ENCODE measurements at regions not wholly inside any gene's neighbourhood (a gene's known extent, or its start where the extent isn't known, plus 50 kb on each side); places are given as distances from the start of the nearest gene placed in this dataset.

- H3K9me3 ChIP-seq (ENCODE audit: low read length): no peaks in the 10 kb centered on the region
- no peak overlapping the region for H3K9ac ChIP-seq (ENCODE audit: low read length)
- no peaks in the 10 kb centered on the region for H3F3A ChIP-seq (ENCODE audit: insufficient read depth, low read length)
- H2AFZ ChIP-seq (ENCODE audit: low read length): no peak overlapping the region
- TF ChIP-seq EZH2 (IDR thresholded peaks at IDR 0.05; ENCODE audit: borderline replicate concordance, low read length): no peak
- TF ChIP-seq CTCF (IDR thresholded peaks at IDR 0.05; ENCODE audit: low read length): no peak
- no peak overlapping the region for H3K4me3 ChIP-seq (ENCODE audit: low read depth, low read length, poor library complexity, severe bottlenecking)
- H3K36me3 ChIP-seq (ENCODE audit: insufficient read depth, low read length): no peaks in the 10 kb centered on the region
- H3K27ac ChIP-seq (ENCODE audit: low read depth, low read length, poor library complexity, severe bottlenecking): no peak overlapping the region
- H3K27me3 ChIP-seq (ENCODE audit: insufficient read depth, low read length): no peaks in the 10 kb centered on the region
- no peak overlapping the region for H3K4me2 ChIP-seq (ENCODE audit: low read length)
- no peaks in the 10 kb centered on the region for H3K79me2 ChIP-seq (ENCODE audit: insufficient read depth, low read length)
- no peaks in the 10 kb centered on the region for H4K20me1 ChIP-seq (ENCODE audit: insufficient read depth, low read length)
- no peaks in the 10 kb centered on the region for H3K9me2 ChIP-seq (ENCODE audit: low read depth, low read length)
- no peaks in the 10 kb centered on the region for H3K4me1 ChIP-seq (ENCODE audit: insufficient read depth, low read length, severe bottlenecking)
Observed at GRCh38 chr7:54355842-54356241, 186.3 kb upstream of the VSTM2A start.

GRCh38 chr7:54360075-54360840 lies 181.9 kb upstream of the VSTM2A start:
- no peaks in the 10 kb centered on the region for H3K36me3 ChIP-seq (ENCODE audit: insufficient read depth, low read length)
- H3K4me3 ChIP-seq (ENCODE audit: low read depth, low read length, poor library complexity, severe bottlenecking): no peak overlapping the region
- H3F3A ChIP-seq (ENCODE audit: insufficient read depth, low read length): no peaks in the 10 kb centered on the region
- H3K9ac ChIP-seq (ENCODE audit: low read length): no peak overlapping the region
- H3K4me1 ChIP-seq (ENCODE audit: insufficient read depth, low read length, severe bottlenecking): no peaks in the 10 kb centered on the region
- no peak overlapping the region for H2AFZ ChIP-seq (ENCODE audit: low read length)
- no peaks in the 10 kb centered on the region for H3K9me3 ChIP-seq (ENCODE audit: low read length)
- TF ChIP-seq CTCF (IDR thresholded peaks at IDR 0.05; ENCODE audit: low read length): no peak
- TF ChIP-seq EZH2 (IDR thresholded peaks at IDR 0.05; ENCODE audit: borderline replicate concordance, low read length): no peak
- no peaks in the 10 kb centered on the region for H3K9me2 ChIP-seq (ENCODE audit: low read depth, low read length)
- no peak overlapping the region for H3K4me2 ChIP-seq (ENCODE audit: low read length)
- H3K79me2 ChIP-seq (ENCODE audit: insufficient read depth, low read length): no peaks in the 10 kb centered on the region
- H4K20me1 ChIP-seq (ENCODE audit: insufficient read depth, low read length): no peaks in the 10 kb centered on the region
- no peak overlapping the region for H3K27ac ChIP-seq (ENCODE audit: low read depth, low read length, poor library complexity, severe bottlenecking)
- no peaks in the 10 kb centered on the region for H3K27me3 ChIP-seq (ENCODE audit: insufficient read depth, low read length)

GRCh38 chr7:54390565-54390964 lies 151.6 kb upstream of the VSTM2A start:
- Histone ChIP-seq H3K4me3 (ENCODE audit: low read depth, low read length, poor library complexity, severe bottlenecking) (no peak overlapping the region), H3K27me3 (ENCODE audit: insufficient read depth, low read length) (no peaks in the 10 kb centered on the region), H3K9ac (ENCODE audit: low read length) (no peak overlapping the region), H3K36me3 (ENCODE audit: insufficient read depth, low read length) (no peaks in the 10 kb centered on the region), H3K4me2 (ENCODE audit: low read length) (no peak overlapping the region), H3K9me3 (ENCODE audit: low read length) (no peaks in the 10 kb centered on the region; the same call in 1 of the 2 replicates), H3K9me2 (ENCODE audit: low read depth, low read length) (no peaks in the 10 kb centered on the region), H3K79me2 (ENCODE audit: insufficient read depth, low read length) (no peaks in the 10 kb centered on the region), H2AFZ (ENCODE audit: low read length) (no peak overlapping the region), H3F3A (ENCODE audit: insufficient read depth, low read length) (no peaks in the 10 kb centered on the region), H4K20me1 (ENCODE audit: insufficient read depth, low read length) (no peaks in the 10 kb centered on the region), H3K4me1 (ENCODE audit: insufficient read depth, low read length, severe bottlenecking) (no peaks in the 10 kb centered on the region), H3K27ac (ENCODE audit: low read depth, low read length, poor library complexity, severe bottlenecking) (no peak overlapping the region)
- TF ChIP-seq CTCF (IDR thresholded peaks at IDR 0.05; ENCODE audit: low read length) (no peak), EZH2 (IDR thresholded peaks at IDR 0.05; ENCODE audit: borderline replicate concordance, low read length) (no peak)
